Esophagus (tissue), 2 donors: ENCODE measurements at regions not wholly inside any gene's neighbourhood (a gene's known extent, or its start where the extent isn't known, plus 50 kb on each side); places are given as distances from the start of the nearest gene placed in this dataset.

Experiments used
- H3K27ac ChIP-seq, 2 donors: one replicate each; pipeline ENCODE4 v1.5.1; 2013; ENCODE audit warnings: low read depth in 2 of 2, mild to moderate bottlenecking in 2 of 2, inconsistent platforms in 1 of 2, low read length in 1 of 2, moderate library complexity in 1 of 2
- H3K27me3 ChIP-seq, 2 donors: one replicate each; pipeline ENCODE4 v1.6.1; 2013; ENCODE audit warnings: low read length in 2 of 2, control low read depth in 1 of 2, mild to moderate bottlenecking in 1 of 2; ENCODE audit not compliant: insufficient read depth in 2 of 2, control insufficient read depth in 1 of 2
- H3K36me3 ChIP-seq, 2 donors: one replicate each; pipeline ENCODE4 v1.6.1; 2013; ENCODE audit warnings: low read length in 1 of 2; ENCODE audit not compliant: control insufficient read depth in 2 of 2, insufficient read depth in 2 of 2
- H3K4me1 ChIP-seq, 2 donors: one replicate each; pipeline ENCODE4 v1.6.1; 2013; ENCODE audit warnings: low read length in 1 of 2; ENCODE audit not compliant: control insufficient read depth in 2 of 2, insufficient read depth in 2 of 2
- H3K4me3 ChIP-seq, 2 donors: one replicate each; pipeline ENCODE4 v1.5.1; 2013; ENCODE audit warnings: low read length in 2 of 2, mild to moderate bottlenecking in 2 of 2, low read depth in 1 of 2, moderate library complexity in 1 of 2
- H3K9me3 ChIP-seq, 2 donors: one replicate each; pipeline ENCODE4 v1.6.1; 2013; ENCODE audit warnings: mild to moderate bottlenecking in 2 of 2, low read depth in 1 of 2, low read length in 1 of 2, moderate library complexity in 1 of 2; ENCODE audit not compliant: control insufficient read depth in 2 of 2, insufficient read depth in 1 of 2
- WGBS, 2 donors: extraction: QIAGEN DNeasy Blood & Tissue Kit; methylation state at CpG; one replicate each; pipeline ENCODE4 v1.1.7; 2013; 5-methylcytosine and 5-hydroxymethylcytosine counted together
- donor health status: healthy with polysubstance abuse.
- donor health status: Bipolar disorder and iron deficiency.

- 79 to 80% methylated on average over 11 of the region's 11 CpGs for WGBS, 2 donors
- H3K4me3 ChIP-seq, result no peak overlapping the region
- peaks cover under 1 to 2% of the 10 kb centered on the region in 2 donors for H3K9me3 ChIP-seq
- no peaks in the 10 kb centered on the region for H3K4me1 ChIP-seq
- H3K27me3 ChIP-seq, result no peaks in the 10 kb centered on the region
- no peaks in the 10 kb centered on the region for H3K36me3 ChIP-seq
- H3K27ac ChIP-seq, result no peak overlapping the region
These were observed 205.9 kb upstream of the PPP2R2D start for GRCh38 chr10:131694781-131695495.

DNA sequence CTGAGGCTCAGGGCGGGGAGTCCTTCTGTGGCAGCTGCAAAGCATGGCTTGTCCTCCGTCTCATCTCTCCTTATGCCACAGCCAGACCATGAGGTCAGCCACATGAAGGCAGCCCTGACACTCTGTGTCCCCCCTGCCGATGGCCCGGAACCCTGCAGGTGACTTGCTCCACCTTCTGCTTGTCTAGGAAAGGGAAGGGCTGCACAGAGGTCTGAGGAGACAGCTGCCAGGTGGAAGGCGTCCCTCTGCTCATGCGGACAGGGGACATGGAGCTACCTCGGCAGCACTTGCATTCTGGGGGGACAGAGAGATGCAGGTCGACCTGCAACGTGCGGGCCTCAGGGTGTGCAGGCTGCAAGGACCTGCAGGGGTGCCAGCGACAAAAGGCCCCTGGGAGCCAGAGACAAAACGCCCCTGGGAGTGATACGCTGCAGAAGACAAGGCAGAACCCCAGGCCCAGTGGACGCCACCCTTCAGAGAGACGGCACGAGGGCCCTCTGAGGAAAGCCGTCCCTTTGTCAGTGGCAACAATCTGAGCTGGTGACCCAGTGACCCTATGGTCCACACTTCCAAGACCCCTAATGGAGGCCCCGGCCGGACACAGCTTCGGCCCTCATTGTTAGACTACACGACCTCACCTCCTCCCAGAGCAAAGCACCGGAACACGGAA is 205.2 kb upstream of the PPP2R2D start:
- Histone ChIP-seq H3K36me3 (no peaks in the 10 kb centered on the region), H3K27me3 (no peaks in the 10 kb centered on the region), H3K4me3 (no peak overlapping the region), H3K9me3 (peaks cover 0 to 2% of the 10 kb centered on the region in 2 donors), H3K4me1 (no peaks in the 10 kb centered on the region), H3K27ac (no peak overlapping the region)
- 79 to 82% methylated on average over 23 of the region's 23 CpGs for WGBS, 2 donors

- H3K27me3 ChIP-seq, result no peaks in the 10 kb centered on the region
- no peak overlapping the region for H3K27ac ChIP-seq
- 70 to 72% methylated on average over 21 of the region's 21 CpGs for WGBS, 2 donors
- H3K36me3 ChIP-seq, result no peaks in the 10 kb centered on the region
- H3K9me3 ChIP-seq, result peaks cover 0 to 2% of the 10 kb centered on the region in 2 donors
- no peaks in the 10 kb centered on the region for H3K4me1 ChIP-seq
- H3K4me3 ChIP-seq, result no peak overlapping the region
These were observed 203.2 kb upstream of the PPP2R2D start for GRCh38 chr10:131697476-131698128.

- Histone ChIP-seq H3K36me3 (no peaks in the 10 kb centered on the region), H3K9me3 (peaks cover 0 to 2% of the 10 kb centered on the region in 2 donors), H3K4me1 (no peaks in the 10 kb centered on the region), H3K27me3 (no peaks in the 10 kb centered on the region), H3K27ac (no peak overlapping the region), H3K4me3 (no peak overlapping the region)
- 87 to 89% methylated on average over 10 of the region's 10 CpGs for WGBS, 2 donors
These were observed 202.6 kb upstream of the PPP2R2D start for GRCh38 chr10:131698232-131698631.

GRCh38 chr10:131698986-131699385 is 201.8 kb upstream of the PPP2R2D start:
- no peaks in the 10 kb centered on the region for H3K4me1 ChIP-seq
- WGBS, 2 donors, result 68 to 73% methylated on average over 12 of the region's 12 CpGs
- H3K27me3 ChIP-seq, result no peaks in the 10 kb centered on the region
- H3K36me3 ChIP-seq, result no peaks in the 10 kb centered on the region
- no peak overlapping the region for H3K4me3 ChIP-seq
- peaks cover 0 to 2% of the 10 kb centered on the region in 2 donors for H3K9me3 ChIP-seq
- H3K27ac ChIP-seq, result no peak overlapping the region

DNA sequence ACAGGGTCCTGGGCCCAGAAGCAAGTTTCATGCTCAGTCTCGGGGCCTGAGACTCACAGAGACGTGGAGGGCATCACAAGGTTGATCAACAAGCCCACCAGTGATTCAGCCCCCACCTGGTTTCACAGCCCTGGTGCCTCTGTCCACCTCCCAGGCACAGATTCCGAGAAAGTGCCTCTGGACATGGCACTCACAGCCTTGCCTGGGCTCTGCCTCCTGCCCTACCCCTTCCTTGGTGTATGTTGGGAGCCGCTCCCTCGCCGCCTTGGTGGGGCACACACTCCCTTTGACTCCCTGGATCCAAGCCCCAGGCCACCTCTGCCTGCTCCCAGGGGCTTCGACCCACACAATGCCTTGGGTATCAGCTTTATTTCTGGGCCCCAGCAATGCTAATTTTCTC is 200.8 kb upstream of the PPP2R2D start:
- H3K27me3 ChIP-seq, result no peaks in the 10 kb centered on the region
- H3K4me3 ChIP-seq, result no peak overlapping the region
- peaks cover 0 to 2% of the 10 kb centered on the region in 2 donors for H3K9me3 ChIP-seq
- no peaks in the 10 kb centered on the region for H3K36me3 ChIP-seq
- H3K4me1 ChIP-seq, result no peaks in the 10 kb centered on the region
- no peak overlapping the region for H3K27ac ChIP-seq
- 77 to 81% methylated on average over 7 of the region's 7 CpGs for WGBS, 2 donors

DNA sequence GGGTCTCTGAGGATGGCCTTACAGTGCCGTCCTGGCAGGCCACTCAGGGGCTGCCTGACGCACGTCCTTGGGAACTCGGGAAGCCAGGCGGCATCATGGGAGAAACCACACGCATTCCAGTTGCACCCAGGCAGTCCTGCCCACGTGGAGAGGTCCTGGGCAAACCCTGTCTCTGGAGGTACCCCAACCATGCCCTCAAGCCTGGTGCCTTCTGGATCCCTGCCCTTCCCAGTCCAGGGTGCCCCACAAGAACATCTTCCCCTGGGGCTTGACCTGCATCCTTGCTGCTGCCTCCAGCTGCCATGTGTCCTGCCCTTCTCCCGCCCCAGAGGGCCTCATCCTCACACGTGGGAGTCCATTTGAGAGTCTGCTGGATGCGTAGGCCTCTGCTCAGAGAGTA is 200.3 kb upstream of the PPP2R2D start:
- Histone ChIP-seq H3K27me3 (no peaks in the 10 kb centered on the region), H3K4me3 (no peak overlapping the region), H3K9me3 (peaks cover 0 to 2% of the 10 kb centered on the region in 2 donors), H3K4me1 (no peaks in the 10 kb centered on the region), H3K36me3 (no peaks in the 10 kb centered on the region), H3K27ac (no peak overlapping the region)
- 77 to 79% methylated on average over 10 of the region's 10 CpGs for WGBS, 2 donors

GRCh38 chr10:131701131-131701947 is 199.5 kb upstream of the PPP2R2D start:
- peaks cover 0 to 3% of the 10 kb centered on the region in 2 donors for H3K9me3 ChIP-seq
- no peak overlapping the region for H3K27ac ChIP-seq
- no peaks in the 10 kb centered on the region for H3K4me1 ChIP-seq
- no peak overlapping the region for H3K4me3 ChIP-seq
- whole genome bisulfite sequencing, 2 donors, result 81 to 82% methylated on average over 15 of the region's 15 CpGs
- H3K36me3 ChIP-seq, result no peaks in the 10 kb centered on the region
- no peaks in the 10 kb centered on the region for H3K27me3 ChIP-seq
